Naive thymus-derived CD4-positive, alpha-beta T cell (primary cell): ENCODE measurements at regions not wholly inside any gene's neighbourhood (a gene's known extent, or its start where the extent isn't known, plus 50 kb on each side); places are given as distances from the start of the nearest gene placed in this dataset.

Source experiments
- ATAC-seq: fragments of 150-1000 bp; cut with Tn5 transposase; 2 replicates; pipeline ENCODE4 v1.10.0; 2021; ENCODE audit warnings: mild to moderate bottlenecking, moderate library complexity
- CTCF ChIA-PET: fragments of 350-600 bp; sonication (Branson Sonifier 250); formaldehyde crosslinking; loops from one replicate; lab custom pipeline; 2021; ENCODE audit warnings: antibody characterized with exemption; lab: Charles Lee
- POLR2A ChIA-PET: fragments of 350-600 bp; sonication (Branson Sonifier 250); formaldehyde crosslinking; loops from one replicate; lab custom pipeline; 2021; ENCODE audit warnings: antibody characterized with exemption, inconsistent platforms; lab: Charles Lee
- DNase-seq, 9 donors: peaks; one replicate each; pipeline versions ENCODE4 v3.0.0 to v3.0.0-alpha.2; 2020 to 2022; ENCODE audit warnings: mixed read lengths in 1 of 9
- H3K27ac ChIP-seq: one replicate; pipeline ENCODE4 v1.7.0; 2013; ENCODE audit warnings: mild to moderate bottlenecking, low read depth, low read length, moderate library complexity
- H3K27me3 ChIP-seq, 2 donors: one replicate each; pipeline ENCODE4 v1.7.0; 2013; ENCODE audit warnings: low read length in 2 of 2, mild to moderate bottlenecking in 2 of 2, moderate library complexity in 2 of 2; ENCODE audit not compliant: control insufficient read depth in 2 of 2, insufficient read depth in 2 of 2
- H3K36me3 ChIP-seq, 3 experiments: 1 replicate in 2 of 3; 2 replicates in 1 of 3; pipeline ENCODE4 v1.7.0; 2013; ENCODE audit warnings: low read length in 3 of 3, mild to moderate bottlenecking in 3 of 3, moderate library complexity in 1 of 3; ENCODE audit not compliant: insufficient read depth in 3 of 3, control insufficient read depth in 2 of 3
- H3K4me1 ChIP-seq, 2 donors: one replicate each; pipeline ENCODE4 v1.7.0; 2013; ENCODE audit warnings: low read length in 2 of 2, mild to moderate bottlenecking in 2 of 2, moderate library complexity in 1 of 2; ENCODE audit not compliant: control insufficient read depth in 2 of 2, insufficient read depth in 2 of 2
- H3K4me3 ChIP-seq: 2 replicates; pipeline ENCODE4 v1.7.0; 2013; ENCODE audit warnings: mild to moderate bottlenecking, low read length
- H3K9me3 ChIP-seq, 3 experiments: 1 replicate in 2 of 3; 2 replicates in 1 of 3; pipeline ENCODE4 v1.7.0; 2013; ENCODE audit warnings: low read length in 3 of 3; ENCODE audit not compliant: control insufficient read depth in 2 of 3
- H3K27ac Mint-ChIP-seq, 9 donors: one replicate each; pipeline ENCODE4 v1.8.0; 2020 to 2022; ENCODE audit warnings: mixed read lengths in 9 of 9, mild to moderate bottlenecking in 8 of 9, moderate library complexity in 5 of 9, inconsistent platforms in 2 of 9
- H3K27me3 Mint-ChIP-seq, 5 donors: one replicate each; pipeline ENCODE4 v1.8.0; 2021 to 2022; ENCODE audit warnings: mixed read lengths in 5 of 5, mild to moderate bottlenecking in 1 of 5
- H3K36me3 Mint-ChIP-seq, 5 donors: one replicate each; pipeline ENCODE4 v1.8.0; 2020 to 2022; ENCODE audit warnings: mixed read lengths in 5 of 5, mild to moderate bottlenecking in 3 of 5, inconsistent platforms in 1 of 5
- H3K4me1 Mint-ChIP-seq, 7 donors: one replicate each; pipeline ENCODE4 v1.8.0; 2020 to 2022; ENCODE audit warnings: mixed read lengths in 7 of 7, mild to moderate bottlenecking in 3 of 7, inconsistent platforms in 1 of 7
- H3K4me3 Mint-ChIP-seq, 10 donors: one replicate each; pipeline ENCODE4 v1.8.0; 2020 to 2022; ENCODE audit warnings: mild to moderate bottlenecking in 10 of 10, mixed read lengths in 10 of 10, moderate library complexity in 6 of 10, inconsistent platforms in 2 of 10
- H3K9me3 Mint-ChIP-seq, 11 donors: one replicate each; pipeline ENCODE4 v1.8.0; 2020 to 2022; ENCODE audit warnings: mixed read lengths in 11 of 11, mild to moderate bottlenecking in 4 of 11, inconsistent platforms in 1 of 11, moderate library complexity in 1 of 11
- intact Hi-C, 2 donors: fragments of 100-400 bp; cut with micrococcal nuclease; formaldehyde crosslinking; loops; one replicate each; pipeline ENCODE4 v1.15.1; 2023

DNA sequence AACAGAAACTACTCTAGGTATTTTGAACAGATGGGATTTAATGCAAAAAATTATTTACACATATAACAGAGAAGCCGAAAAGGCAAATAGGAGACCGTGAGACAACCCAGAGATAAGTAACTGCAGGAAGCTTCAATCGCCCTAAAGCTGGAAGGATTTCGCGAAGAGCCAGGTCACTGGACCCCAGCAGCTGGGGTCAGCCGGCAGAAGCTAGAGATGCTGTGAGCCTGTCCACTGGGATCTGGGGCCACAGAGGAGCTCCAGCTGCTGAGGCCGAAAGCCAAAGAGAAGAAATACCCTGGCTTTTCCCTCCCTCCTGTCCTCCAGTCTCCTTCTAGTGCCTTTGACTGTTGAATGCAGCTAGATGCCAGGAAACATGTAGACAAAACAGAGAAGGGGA is 192.8 kb upstream of the BCOR start:
- Mint-ChIP-seq H3K4me1 (no peaks in the 10 kb centered on the region), H3K27ac (no peak overlapping the region), H3K9me3 (peaks cover 0 to 33% (median 5%) of the 10 kb centered on the region in 11 donors), H3K36me3 (peaks cover 0 to 13% (median 0%) of the 10 kb centered on the region in 5 donors), H3K4me3 (no peak overlapping the region), H3K27me3 (peaks cover 0 to 5% (median 0%) of the 10 kb centered on the region in 5 donors)
- H3K27me3 ChIP-seq: no peaks in the 10 kb centered on the region
- no peaks in the 10 kb centered on the region for H3K9me3 ChIP-seq
- DNase-seq: no peak
- no peaks in the 10 kb centered on the region for H3K4me1 ChIP-seq
- ChIA-PET POLR2A (no interaction called here), CTCF (no interaction called here)
- H3K27ac ChIP-seq: no peak overlapping the region
- no peak overlapping the region for H3K4me3 ChIP-seq
- intact Hi-C loops: no loop called here
- H3K36me3 ChIP-seq: no peaks in the 10 kb centered on the region
- no peak for ATAC-seq

DNA sequence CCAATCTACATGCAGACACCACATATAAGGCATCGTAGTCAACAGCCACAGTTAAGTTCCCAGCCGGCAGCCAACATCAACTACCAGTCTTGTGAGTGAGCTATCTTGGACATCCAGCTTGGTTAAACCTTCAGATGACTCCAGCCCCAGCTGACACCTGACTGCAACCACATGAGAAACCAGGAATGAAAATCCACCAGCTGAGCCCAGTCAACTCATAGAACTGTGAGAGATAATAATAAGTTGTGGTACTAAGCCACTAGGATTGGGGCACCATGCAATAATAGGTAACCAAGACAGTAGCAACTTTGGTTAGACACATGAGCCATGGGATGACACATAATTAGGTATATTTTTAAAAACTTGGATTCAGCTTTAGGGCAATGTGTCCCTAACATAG is 188.1 kb upstream of the BCOR start:
- ATAC-seq (no peak), DNase-seq (no peak)
- peaks cover 0 to 39% (median 10%) of the 10 kb centered on the region in 11 donors for H3K9me3 Mint-ChIP-seq
- H3K9me3 ChIP-seq: no peaks in the 10 kb centered on the region
- intact Hi-C loops: no loop called here
- peaks cover 0 to 6% (median 0%) of the 10 kb centered on the region in 5 donors for H3K27me3 Mint-ChIP-seq
- ChIA-PET CTCF (interaction anchor here (0.6 kb wide), 1 partner anchor 254 kb away, joined by 5 read pairs; no protein-coding TSS in a partner anchor), POLR2A (interaction anchor here (0.6 kb wide), 1 partner anchor 111 kb away, joined by 3 read pairs; no protein-coding TSS in a partner anchor)
- peaks cover 0 to 14% (median 12%) of the 10 kb centered on the region in 7 donors for H3K4me1 Mint-ChIP-seq
- H3K36me3 ChIP-seq: no peaks in the 10 kb centered on the region
- H3K36me3 Mint-ChIP-seq: peaks cover 0 to 17% (median 5%) of the 10 kb centered on the region in 5 donors
- H3K4me3 Mint-ChIP-seq: no peak overlapping the region
- H3K4me1 ChIP-seq: peaks cover 7 to 12% of the 10 kb centered on the region in 2 donors
- H3K27ac ChIP-seq: no peak overlapping the region
- H3K27me3 ChIP-seq: no peaks in the 10 kb centered on the region
- H3K27ac Mint-ChIP-seq: no peak overlapping the region
- no peak overlapping the region for H3K4me3 ChIP-seq

DNA sequence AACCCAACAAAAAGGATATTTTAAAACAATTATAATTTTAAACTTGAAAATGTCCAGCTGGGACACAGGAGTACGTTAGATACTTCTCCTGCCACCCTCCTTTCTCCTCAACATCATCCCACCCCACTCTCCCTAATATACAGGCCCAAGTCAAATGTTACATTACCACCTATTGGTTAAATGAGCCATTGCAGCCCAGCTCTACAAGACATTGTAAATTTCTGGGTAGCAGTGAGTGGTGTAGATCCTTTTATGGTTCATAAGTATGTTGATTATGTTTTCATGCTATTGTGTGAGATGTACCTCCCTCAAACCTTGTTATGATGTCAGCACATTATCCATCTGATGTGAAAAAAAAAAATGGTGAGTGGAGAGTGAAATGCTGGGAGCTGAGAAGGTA is 187.1 kb upstream of the BCOR start:
- Mint-ChIP-seq H3K27ac (no peak overlapping the region), H3K9me3 (peaks cover 0 to 32% (median 9%) of the 10 kb centered on the region in 11 donors), H3K4me1 (peaks cover 0 to 19% (median 13%) of the 10 kb centered on the region in 7 donors), H3K4me3 (no peak overlapping the region), H3K36me3 (peaks cover 0 to 10% (median 5%) of the 10 kb centered on the region in 5 donors), H3K27me3 (peaks cover 0 to 6% (median 0%) of the 10 kb centered on the region in 5 donors)
- DNase-seq (no peak), ATAC-seq (no peak)
- no peaks in the 10 kb centered on the region for H3K36me3 ChIP-seq
- POLR2A ChIA-PET: no interaction called here
- H3K4me3 ChIP-seq: no peak overlapping the region
- no peaks in the 10 kb centered on the region for H3K27me3 ChIP-seq
- peaks cover 7 to 12% of the 10 kb centered on the region in 2 donors for H3K4me1 ChIP-seq
- CTCF ChIA-PET: no interaction called here
- no peaks in the 10 kb centered on the region for H3K9me3 ChIP-seq
- no peak overlapping the region for H3K27ac ChIP-seq
- intact Hi-C loops: no loop called here

DNA sequence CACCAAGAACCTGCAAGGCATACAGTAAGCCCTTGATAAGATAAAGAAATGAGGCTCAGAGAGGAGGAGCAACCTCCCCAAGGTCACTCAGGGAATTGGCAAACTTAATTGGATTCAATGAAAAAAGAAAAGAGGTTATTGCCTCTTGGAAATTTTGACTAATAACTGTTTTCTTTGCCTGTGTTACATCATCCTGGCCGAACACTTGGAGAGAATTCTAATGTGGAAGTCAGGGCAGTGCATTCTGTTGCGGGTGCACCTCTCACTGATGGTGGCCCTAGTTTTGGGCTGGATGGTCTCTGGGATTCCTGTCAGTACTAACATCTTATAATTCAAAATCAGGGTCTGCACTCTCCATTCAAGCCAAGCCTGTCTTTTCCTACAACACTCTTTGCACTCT is 186.2 kb upstream of the BCOR start:
- ChIA-PET CTCF (no interaction called here), POLR2A (no interaction called here)
- H3K9me3 Mint-ChIP-seq: peaks cover 0 to 26% (median 8%) of the 10 kb centered on the region in 11 donors
- Histone ChIP-seq H3K36me3 (no peaks in the 10 kb centered on the region), H3K27ac (no peak overlapping the region), H3K4me1 (peaks cover 7 to 16% of the 10 kb centered on the region in 2 donors), H3K27me3 (no peaks in the 10 kb centered on the region), H3K9me3 (no peaks in the 10 kb centered on the region), H3K4me3 (no peak overlapping the region)
- H3K36me3 Mint-ChIP-seq: peaks cover 0 to 7% (median 5%) of the 10 kb centered on the region in 5 donors
- peaks cover 0 to 27% (median 13%) of the 10 kb centered on the region in 7 donors for H3K4me1 Mint-ChIP-seq
- intact Hi-C loops: no loop called here
- ATAC-seq: no peak
- DNase-seq: no peak
- no peak overlapping the region for H3K27ac Mint-ChIP-seq
- peaks cover 0 to 6% (median 0%) of the 10 kb centered on the region in 5 donors for H3K27me3 Mint-ChIP-seq
- no peak overlapping the region for H3K4me3 Mint-ChIP-seq

DNA sequence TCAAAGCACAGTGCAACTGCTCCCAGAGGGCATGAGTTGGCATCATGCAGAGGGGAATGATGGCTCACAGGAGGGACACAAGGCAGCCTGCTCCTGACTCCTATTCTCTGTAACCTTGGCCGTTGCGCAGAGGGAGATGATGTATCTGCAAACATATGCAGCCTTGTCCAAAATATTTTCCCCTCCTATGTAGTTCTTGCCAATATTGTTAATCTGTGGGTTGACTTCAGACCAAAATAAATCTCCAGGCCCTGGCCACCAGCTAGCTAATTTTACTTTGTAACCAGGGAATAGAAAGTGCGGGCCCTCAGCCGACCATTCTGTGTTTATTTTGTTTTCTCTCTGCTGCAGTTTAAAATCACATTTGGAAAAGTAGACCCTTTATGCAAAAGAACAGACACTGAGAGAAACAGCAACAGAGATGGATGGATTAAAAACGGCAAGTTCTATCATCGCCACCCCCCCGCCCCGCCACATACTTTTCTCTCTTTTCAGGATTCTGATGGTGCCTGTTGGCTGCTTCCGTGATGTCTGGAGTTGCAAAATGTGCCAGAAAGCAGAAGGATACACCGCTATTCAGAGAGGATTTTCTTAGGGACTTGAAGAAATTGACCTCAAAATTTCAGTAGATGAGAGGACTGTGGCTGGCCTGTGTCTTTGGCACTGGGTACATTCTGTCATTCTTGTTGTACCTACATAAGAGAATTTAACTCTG is 185.3 kb upstream of the BCOR start:
- peaks cover 7 to 16% of the 10 kb centered on the region in 2 donors for H3K4me1 ChIP-seq
- Mint-ChIP-seq H3K27me3 (peaks cover 0 to 6% (median 0%) of the 10 kb centered on the region in 5 donors), H3K36me3 (peaks cover 0 to 7% (median 4%) of the 10 kb centered on the region in 5 donors), H3K27ac (no peak overlapping the region), H3K4me1 (peaks cover 0 to 36% (median 13%) of the 10 kb centered on the region in 7 donors), H3K9me3 (peaks cover 0 to 20% (median 8%) of the 10 kb centered on the region in 11 donors), H3K4me3 (no peak overlapping the region)
- no peaks in the 10 kb centered on the region for H3K9me3 ChIP-seq
- POLR2A ChIA-PET: no interaction called here
- intact Hi-C loops: no loop called here
- no peak overlapping the region for H3K27ac ChIP-seq
- H3K27me3 ChIP-seq: no peaks in the 10 kb centered on the region
- no peaks in the 10 kb centered on the region for H3K36me3 ChIP-seq
- CTCF ChIA-PET: no interaction called here
- H3K4me3 ChIP-seq: no peak overlapping the region
- ATAC-seq (no peak), DNase-seq (no peak)

DNA sequence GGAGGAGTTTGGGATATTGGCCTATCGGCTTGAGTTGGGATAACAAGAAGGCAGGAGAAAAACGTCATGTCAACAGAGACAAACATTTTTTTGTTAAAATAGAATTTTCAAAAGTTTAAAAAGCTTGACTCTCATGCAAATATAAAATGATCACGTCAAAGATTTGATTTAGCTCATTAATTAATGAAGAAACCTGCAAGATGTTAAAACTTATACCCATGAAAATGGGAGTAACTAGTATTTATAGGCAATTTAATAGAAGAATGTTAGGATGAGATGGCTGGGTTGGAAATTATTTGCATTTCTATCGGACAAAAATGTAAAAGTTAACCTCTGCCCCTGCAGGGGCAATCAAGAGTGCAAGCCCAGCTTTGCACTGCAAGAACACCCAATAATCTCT is 184.6 kb upstream of the BCOR start:
- ATAC-seq: no peak

More for the DNA sequence above, 184.6 kb upstream of the BCOR start:
- Mint-ChIP-seq H3K36me3 (peaks cover 0 to 9% (median 4%) of the 10 kb centered on the region in 5 donors), H3K4me3 (no peak overlapping the region), H3K27ac (no peak overlapping the region), H3K9me3 (peaks cover 0 to 16% (median 7%) of the 10 kb centered on the region in 11 donors), H3K4me1 (peaks cover 0 to 38% (median 13%) of the 10 kb centered on the region in 7 donors), H3K27me3 (peaks cover 0 to 5% (median 0%) of the 10 kb centered on the region in 5 donors)
- Histone ChIP-seq H3K27me3 (no peaks in the 10 kb centered on the region), H3K4me1 (peaks cover 7 to 16% of the 10 kb centered on the region in 2 donors), H3K4me3 (no peak overlapping the region), H3K9me3 (no peaks in the 10 kb centered on the region), H3K36me3 (no peaks in the 10 kb centered on the region), H3K27ac (no peak overlapping the region)
- POLR2A ChIA-PET: no interaction called here
- DNase-seq: no peak
- CTCF ChIA-PET: no interaction called here
- intact Hi-C loops: no loop called here
